Heart left ventricle (tissue), 16 donors: ENCODE measurements at regions not wholly inside any gene's neighbourhood (a gene's known extent, or its start where the extent isn't known, plus 50 kb on each side); places are given as distances from the start of the nearest gene placed in this dataset.

Source experiments
- ATAC-seq, 4 donors: fragments of 200-7000 bp; cut with Tn5 transposase; one replicate each; pipeline ENCODE4 v1.9.1; 2020 to 2022; ENCODE audit warnings: moderate library complexity in 4 of 4, mild to moderate bottlenecking in 3 of 4, moderate number of reproducible peaks in 1 of 4
- DNase-seq, 5 donors: peaks; one replicate each; pipeline ENCODE4 v3.0.0-alpha.2; 2020
- H3K27ac ChIP-seq, 12 donors: fragments of 200-600 bp; sonication (generic) in 4 of 12; one replicate each; pipeline versions ENCODE4 v1.5.0 to v1.8.0; 2016 to 2022; ENCODE audit warnings: mild to moderate bottlenecking in 2 of 12
- H3K27me3 ChIP-seq, 9 donors: fragments of 200-600 bp; sonication (generic) in 2 of 9; one replicate each; pipeline versions ENCODE4 v1.5.1 to v1.8.0; 2016 to 2022; ENCODE audit warnings: mild to moderate bottlenecking in 3 of 9
- H3K36me3 ChIP-seq, 9 donors: fragments of 200-600 bp; sonication (generic) in 2 of 9; one replicate each; pipeline versions ENCODE4 v1.5.0 to v1.8.0; 2018 to 2022; ENCODE audit warnings: mild to moderate bottlenecking in 2 of 9
- H3K4me1 ChIP-seq, 12 donors: fragments of 200-600 bp; sonication (generic) in 4 of 12; one replicate each; pipeline versions ENCODE4 v1.5.0 to v1.8.0; 2016 to 2022; ENCODE audit warnings: mild to moderate bottlenecking in 3 of 12
- H3K4me3 ChIP-seq, 12 donors: fragments of 200-600 bp; sonication (generic) in 4 of 12; one replicate each; pipeline versions ENCODE4 v1.5.0 to v1.8.0; 2017 to 2022; ENCODE audit warnings: mild to moderate bottlenecking in 9 of 12, moderate library complexity in 4 of 12
- H3K9me3 ChIP-seq, 12 donors: fragments of 200-600 bp; sonication (generic) in 4 of 12; one replicate each; pipeline versions ENCODE4 v1.5.0 to v1.8.0; 2016 to 2022; ENCODE audit warnings: mild to moderate bottlenecking in 1 of 12
- CTCF ChIP-seq, 12 donors: fragments of 200-600 bp; sonication (generic) in 4 of 12; IDR thresholded peaks; one replicate each; pipeline versions ENCODE4 v1.5.0 to v1.8.0; 2018 to 2022; ENCODE audit warnings: antibody characterized with exemption in 12 of 12, mild to moderate bottlenecking in 5 of 12
- POLR2A ChIP-seq, 2 donors: fragments of 450-650 bp; IDR thresholded peaks; one replicate each; pipeline ENCODE4 v1.6.1; 2017; ENCODE audit warnings: antibody characterized with exemption in 2 of 2, mild to moderate bottlenecking in 2 of 2, moderate library complexity in 2 of 2
- WGBS, 4 donors: extraction: QIAGEN DNeasy Blood & Tissue Kit in 2 of 4; methylation state at CpG; one replicate each; pipeline versions ENCODE4 v1.1.5 to v1.1.7; 2013 to 2018; 5-methylcytosine and 5-hydroxymethylcytosine counted together
- intact Hi-C, 10 donors: fragments of 100-400 bp; cut with DNase I; formaldehyde crosslinking; loops; one replicate each; pipeline versions ENCODE4 v1.11.1 to v1.14.2; 2022
- donor health status: ischemic (EF 13 %, LVEDD 7.1; RV severe dilation, severe dysfunction).
- donor health status: healthy with polysubstance abuse.
- donor health status: DM: no; HTN: yes; CAD: no.
- donor health status: DM: no; HTN: no; CAD: no.
- donor health status: ischemic (EF 25% LVEDD 6.9; RV normal size, moderate dysfunction).
- donor health status: ischemic (EF 25% LVEDD 5.7; RV mildly dilated, moderate dysfunction).
- donor health status: healthy.
- donor health status: DM: yes; HTN: yes; CAD: no.
- donor health status: ischemic (EF 35%, LVEDD 5.7; RV mildly dilated, moderate dysfunction).
- donor health status: nonischemic (EF 11% LVEDD 7.7; RV severe dilation, severe dysfunction).
- donor health status: DM: yes; HTN: yes; CAD: no.
- donor health status: PGD.
- donor health status: ischemic (EF 29% LVEDD 5.4; RV normal size, mild dysfunction).
- donor health status: nonischemic (EF 23%, LVEDD 6.1; RV moderate dilation, normal function).

- peaks cover 0 to 10% (median 0%) of the 10 kb centered on the region in 9 donors for H3K27me3 ChIP-seq
- H3K36me3 ChIP-seq, result no peaks in the 10 kb centered on the region
- H3K27ac ChIP-seq, result no peak overlapping the region
- ATAC-seq (no peak), DNase-seq (no peak)
- intact Hi-C loops, result no loop called here
- TF ChIP-seq CTCF (IDR thresholded peaks at IDR 0.05) (no peak), POLR2A (IDR thresholded peaks at IDR 0.05) (no peak)
- H3K9me3 ChIP-seq, result no peaks in the 10 kb centered on the region
- no peaks in the 10 kb centered on the region for H3K4me1 ChIP-seq
- no peak overlapping the region for H3K4me3 ChIP-seq
- 72 to 83% (median 76%) methylated on average over 3 of the region's 3 CpGs for WGBS, 4 donors
These were observed 532.0 kb downstream of the GATA3 start for GRCh38 chr10:8586504-8586903.

GRCh38 chr10:8588135-8588534 is 533.6 kb downstream of the GATA3 start:
- DNase-seq (no peak), ATAC-seq (no peak)
- Histone ChIP-seq H3K27me3 (peaks cover 0 to 10% (median 0%) of the 10 kb centered on the region in 9 donors), H3K4me1 (no peaks in the 10 kb centered on the region), H3K36me3 (no peaks in the 10 kb centered on the region), H3K27ac (no peak overlapping the region), H3K4me3 (no peak overlapping the region), H3K9me3 (no peaks in the 10 kb centered on the region)
- intact Hi-C loops, result no loop called here
- WGBS, 4 donors, result 66 to 73% (median 67%) methylated on average over 3 of the region's 3 CpGs
- TF ChIP-seq CTCF (IDR thresholded peaks at IDR 0.05) (no peak), POLR2A (IDR thresholded peaks at IDR 0.05) (no peak)

DNA sequence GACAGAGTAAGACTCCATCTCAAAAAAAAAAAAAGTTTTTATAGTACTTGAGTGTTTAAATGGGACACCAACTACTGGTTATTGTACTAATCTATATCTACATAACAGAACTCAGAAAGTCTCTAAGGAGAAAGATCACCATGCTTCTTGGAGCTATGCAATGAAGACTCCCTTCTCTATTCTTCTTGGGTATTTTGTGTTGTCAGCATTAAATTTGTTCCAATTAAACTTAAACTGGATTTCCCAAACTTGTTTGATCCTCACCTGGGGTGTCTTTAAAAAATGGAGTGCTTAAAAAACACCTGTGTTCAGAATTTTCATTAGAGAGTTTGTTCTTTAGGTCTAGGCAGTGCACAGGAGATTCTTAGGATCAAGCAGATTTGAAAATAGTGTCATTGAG is 536.0 kb downstream of the GATA3 start:
- Histone ChIP-seq H3K4me3 (no peak overlapping the region), H3K27ac (no peak overlapping the region), H3K36me3 (no peaks in the 10 kb centered on the region), H3K4me1 (no peaks in the 10 kb centered on the region), H3K27me3 (peaks cover 0 to 10% (median 0%) of the 10 kb centered on the region in 9 donors), H3K9me3 (no peaks in the 10 kb centered on the region)
- TF ChIP-seq POLR2A (IDR thresholded peaks at IDR 0.05) (no peak), CTCF (IDR thresholded peaks at IDR 0.05) (no peak)
- no peak for DNase-seq
- intact Hi-C loops, result no loop called here
- no peak for ATAC-seq

GRCh38 chr10:8591640-8592039 is 537.2 kb downstream of the GATA3 start:
- Histone ChIP-seq H3K9me3 (no peaks in the 10 kb centered on the region), H3K27me3 (peaks cover 0 to 10% (median 0%) of the 10 kb centered on the region in 9 donors), H3K27ac (no peak overlapping the region), H3K4me3 (no peak overlapping the region), H3K4me1 (no peaks in the 10 kb centered on the region), H3K36me3 (no peaks in the 10 kb centered on the region)
- DNase-seq (no peak), ATAC-seq (no peak)
- no peak for TF ChIP-seq CTCF (IDR thresholded peaks at IDR 0.05)
- no peak for TF ChIP-seq POLR2A (IDR thresholded peaks at IDR 0.05)
- WGBS, 4 donors, result 83 to 86% (median 85%) methylated on average over 7 of the region's 7 CpGs
- intact Hi-C loops, result no loop called here
